Activated B cell treated with CpG ODN at 0.5 μM for 24 hours (primary cell): ENCODE measurements at regions not wholly inside any gene's neighbourhood (a gene's known extent, or its start where the extent isn't known, plus 50 kb on each side); places are given as distances from the start of the nearest gene placed in this dataset.

Experiments
- ATAC-seq: fragments of 200-7000 bp; cut with Tn5 transposase; one replicate; pipeline ENCODE4 v1.10.0; 2021; ENCODE audit warnings: low read depth, mild to moderate bottlenecking, moderate library complexity
- CTCF ChIA-PET: fragments of 350-600 bp; sonication (Branson Sonifier 250); formaldehyde crosslinking; loops from one replicate; lab custom pipeline; 2021; ENCODE audit warnings: antibody characterized with exemption; lab: Charles Lee
- POLR2A ChIA-PET: fragments of 350-600 bp; sonication (Branson Sonifier 250); formaldehyde crosslinking; loops from one replicate; lab custom pipeline; 2021; ENCODE audit warnings: antibody characterized with exemption; lab: Charles Lee
- DNase-seq: peaks from one replicate; pipeline ENCODE4 v3.0.0; 2022
- H3K27ac Mint-ChIP-seq: one replicate; pipeline ENCODE4 v1.8.0; 2020; ENCODE audit warnings: mixed read lengths
- H3K27me3 Mint-ChIP-seq: one replicate; pipeline ENCODE4 v1.8.0; 2021; ENCODE audit warnings: mixed read lengths
- H3K36me3 Mint-ChIP-seq: one replicate; pipeline ENCODE4 v1.8.0; 2021; ENCODE audit warnings: low read depth, mixed read lengths
- H3K4me1 Mint-ChIP-seq: one replicate; pipeline ENCODE4 v1.8.0; 2021; ENCODE audit warnings: mixed read lengths
- H3K4me3 Mint-ChIP-seq: one replicate; pipeline ENCODE4 v1.8.0; 2020; ENCODE audit warnings: mild to moderate bottlenecking, mixed read lengths
- H3K9me3 Mint-ChIP-seq: one replicate; pipeline ENCODE4 v1.8.0; 2020; ENCODE audit warnings: mixed read lengths
- intact Hi-C: fragments of 100-400 bp; cut with micrococcal nuclease; formaldehyde crosslinking; loops from one replicate; pipeline ENCODE4 v1.15.1; 2024
- TF ChIP-seq, protein P1 (sequence below): fragments of 200-600 bp; IDR thresholded peaks from one replicate; pipeline ENCODE4 v1.8.0; 2022; ENCODE audit warnings: antibody characterized with exemption, mild to moderate bottlenecking

DNA sequence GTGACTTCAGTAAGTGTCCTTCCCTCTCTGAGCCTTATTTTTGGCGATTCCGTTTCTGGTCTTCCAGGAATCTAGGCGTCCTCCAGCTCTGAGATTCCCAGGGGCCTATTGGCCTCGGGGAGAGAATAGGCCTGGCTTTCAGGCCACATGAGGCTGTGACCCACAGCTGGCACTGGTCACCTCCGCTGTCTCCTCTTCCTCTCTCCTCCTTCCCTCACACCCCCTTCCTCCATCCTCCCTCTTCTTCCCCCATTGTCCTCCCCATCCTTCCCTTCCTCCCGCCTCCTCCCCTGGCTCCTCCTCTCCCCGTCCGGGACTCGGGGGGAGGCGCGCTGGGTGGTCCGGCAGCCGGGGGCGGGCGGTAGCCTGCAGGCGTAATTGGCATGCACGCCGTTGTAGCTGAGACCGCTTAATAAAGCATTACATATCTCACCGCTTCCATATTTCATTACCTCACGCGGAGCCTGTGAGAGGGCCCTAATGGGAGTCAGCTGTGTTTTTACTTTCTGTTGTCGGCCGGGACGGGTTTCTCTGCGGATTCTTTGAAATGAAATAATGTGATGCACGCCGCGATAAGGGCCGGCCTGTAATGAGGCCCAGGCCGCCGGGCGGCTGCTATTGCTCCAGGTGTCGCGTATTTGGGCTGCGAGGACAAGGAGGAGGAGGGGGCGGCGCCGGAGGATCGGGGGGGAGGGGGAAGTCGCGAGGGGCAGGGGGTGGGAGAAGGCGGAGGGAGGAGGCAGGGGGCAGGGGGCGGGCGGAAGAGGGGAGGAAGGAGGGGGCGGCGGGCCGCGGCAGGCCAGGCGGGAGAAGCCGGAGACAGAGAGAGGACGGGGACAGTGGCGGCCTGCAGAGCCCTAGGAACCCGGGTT lies 95.3 kb downstream of the FOXD2 start:
- DNase-seq (no peak), ATAC-seq (no peak)
- TF ChIP-seq, protein P1, sequence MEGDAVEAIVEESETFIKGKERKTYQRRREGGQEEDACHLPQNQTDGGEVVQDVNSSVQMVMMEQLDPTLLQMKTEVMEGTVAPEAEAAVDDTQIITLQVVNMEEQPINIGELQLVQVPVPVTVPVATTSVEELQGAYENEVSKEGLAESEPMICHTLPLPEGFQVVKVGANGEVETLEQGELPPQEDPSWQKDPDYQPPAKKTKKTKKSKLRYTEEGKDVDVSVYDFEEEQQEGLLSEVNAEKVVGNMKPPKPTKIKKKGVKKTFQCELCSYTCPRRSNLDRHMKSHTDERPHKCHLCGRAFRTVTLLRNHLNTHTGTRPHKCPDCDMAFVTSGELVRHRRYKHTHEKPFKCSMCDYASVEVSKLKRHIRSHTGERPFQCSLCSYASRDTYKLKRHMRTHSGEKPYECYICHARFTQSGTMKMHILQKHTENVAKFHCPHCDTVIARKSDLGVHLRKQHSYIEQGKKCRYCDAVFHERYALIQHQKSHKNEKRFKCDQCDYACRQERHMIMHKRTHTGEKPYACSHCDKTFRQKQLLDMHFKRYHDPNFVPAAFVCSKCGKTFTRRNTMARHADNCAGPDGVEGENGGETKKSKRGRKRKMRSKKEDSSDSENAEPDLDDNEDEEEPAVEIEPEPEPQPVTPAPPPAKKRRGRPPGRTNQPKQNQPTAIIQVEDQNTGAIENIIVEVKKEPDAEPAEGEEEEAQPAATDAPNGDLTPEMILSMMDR, result no peak
- Mint-ChIP-seq H3K27ac (no peak overlapping the region), H3K4me3 (peak overlapping the region; percentile 67), H3K27me3 (peaks cover 46% of the 10 kb centered on the region), H3K4me1 (peaks cover 10% of the 10 kb centered on the region), H3K36me3 (no peaks in the 10 kb centered on the region), H3K9me3 (peaks cover 4% of the 10 kb centered on the region)
- intact Hi-C loops, result no loop called here
- ChIA-PET POLR2A (no interaction called here), CTCF (no interaction called here)

DNA sequence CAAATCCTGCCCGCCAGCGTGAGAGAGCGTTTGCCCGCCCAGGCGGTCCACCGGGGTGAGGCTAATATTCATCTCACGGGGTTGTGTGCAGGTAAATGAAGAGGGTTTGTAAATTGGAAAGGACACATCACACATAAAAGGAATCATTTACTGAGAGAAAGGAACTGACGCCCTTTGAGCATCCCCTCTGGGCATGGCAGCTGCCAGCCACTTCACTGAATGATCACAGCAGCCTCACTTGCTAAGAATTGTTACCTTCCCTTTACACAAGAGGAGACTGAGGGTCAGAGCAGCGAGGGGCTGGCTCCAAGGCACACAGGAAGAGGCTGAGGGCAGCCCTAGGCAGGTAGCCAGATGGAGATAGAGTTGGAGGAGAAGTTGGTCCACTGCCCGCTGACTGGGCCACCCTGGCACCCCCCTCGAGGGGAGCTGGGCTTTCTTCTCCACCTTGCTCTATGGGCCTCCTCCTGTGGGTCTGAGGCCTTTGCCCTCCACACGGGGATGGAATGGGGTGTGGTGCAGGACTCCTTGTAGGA lies 96.0 kb downstream of the FOXD2 start:
- CTCF ChIA-PET, result no interaction called here
- H3K4me3 Mint-ChIP-seq, result no peak overlapping the region
- DNase-seq (no peak), ATAC-seq (no peak)
- no peak overlapping the region for H3K27ac Mint-ChIP-seq
- TF ChIP-seq, protein P1, result no peak
- intact Hi-C loops, result no loop called here
- peaks cover 4% of the 10 kb centered on the region for H3K9me3 Mint-ChIP-seq
- H3K27me3 Mint-ChIP-seq, result peaks cover 51% of the 10 kb centered on the region
- H3K36me3 Mint-ChIP-seq, result no peaks in the 10 kb centered on the region
- peaks cover 10% of the 10 kb centered on the region for H3K4me1 Mint-ChIP-seq
- POLR2A ChIA-PET, result no interaction called here

DNA sequence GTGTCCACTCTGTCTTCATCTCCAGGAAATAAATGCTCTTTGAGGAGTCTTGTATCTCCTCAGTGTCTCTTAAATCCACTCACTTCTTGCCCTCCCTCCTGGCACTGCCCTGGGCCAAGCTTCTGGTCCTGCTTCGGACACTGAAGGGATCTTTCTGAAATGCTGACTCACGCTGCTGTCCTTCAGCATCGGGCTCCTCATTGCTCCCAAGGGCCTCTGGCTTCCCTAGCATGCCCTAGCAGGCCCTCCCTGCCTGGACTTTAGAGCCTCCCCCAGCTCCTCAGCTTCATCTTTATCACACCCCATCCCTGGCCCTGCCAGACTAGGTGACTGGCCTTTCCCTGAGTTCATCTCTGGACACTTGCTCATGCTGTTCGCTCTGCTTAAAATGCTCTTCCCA lies 96.6 kb downstream of the FOXD2 start:
- ATAC-seq, result no peak
- no peak for DNase-seq
- Mint-ChIP-seq H3K4me1 (peaks cover 10% of the 10 kb centered on the region), H3K36me3 (no peaks in the 10 kb centered on the region), H3K9me3 (peaks cover 4% of the 10 kb centered on the region), H3K4me3 (no peak overlapping the region), H3K27me3 (peaks cover 51% of the 10 kb centered on the region), H3K27ac (no peak overlapping the region)
- ChIA-PET CTCF (no interaction called here), POLR2A (no interaction called here)
- TF ChIP-seq, protein P1, result no peak
- intact Hi-C loops, result no loop called here

DNA sequence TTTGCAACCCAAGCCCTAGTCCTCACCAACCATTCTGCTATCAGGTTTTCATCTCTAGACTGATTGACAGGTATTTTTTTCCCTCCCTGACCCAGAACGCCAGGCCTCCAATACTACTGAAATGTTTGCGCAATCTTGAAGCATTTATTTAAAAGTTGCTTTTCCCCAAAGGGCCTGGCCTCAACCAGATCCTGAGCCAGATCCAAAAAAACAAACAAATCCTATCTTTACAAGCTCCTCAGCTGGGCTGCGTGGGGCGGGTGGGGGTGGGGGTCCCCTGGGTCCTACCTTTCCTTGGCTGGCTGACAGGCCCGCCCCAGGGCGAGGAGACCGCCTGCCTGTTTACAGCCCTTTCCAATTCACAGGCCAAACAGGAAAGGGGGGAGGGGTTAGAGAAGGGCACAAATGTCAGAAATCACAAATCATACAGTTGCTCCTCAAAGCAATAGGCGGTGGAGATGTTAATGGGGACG lies 98.8 kb downstream of the FOXD2 start:
- TF ChIP-seq, protein P1, result no peak
- peaks cover 2% of the 10 kb centered on the region for H3K9me3 Mint-ChIP-seq
- H3K27ac Mint-ChIP-seq, result no peak overlapping the region
- POLR2A ChIA-PET, result no interaction called here
- H3K27me3 Mint-ChIP-seq, result peaks cover 43% of the 10 kb centered on the region
- intact Hi-C loops, result no loop called here
- no peaks in the 10 kb centered on the region for H3K36me3 Mint-ChIP-seq
- no peak overlapping the region for H3K4me3 Mint-ChIP-seq
- peaks cover 10% of the 10 kb centered on the region for H3K4me1 Mint-ChIP-seq
- CTCF ChIA-PET, result no interaction called here
- no peak for ATAC-seq
- no peak for DNase-seq

DNA sequence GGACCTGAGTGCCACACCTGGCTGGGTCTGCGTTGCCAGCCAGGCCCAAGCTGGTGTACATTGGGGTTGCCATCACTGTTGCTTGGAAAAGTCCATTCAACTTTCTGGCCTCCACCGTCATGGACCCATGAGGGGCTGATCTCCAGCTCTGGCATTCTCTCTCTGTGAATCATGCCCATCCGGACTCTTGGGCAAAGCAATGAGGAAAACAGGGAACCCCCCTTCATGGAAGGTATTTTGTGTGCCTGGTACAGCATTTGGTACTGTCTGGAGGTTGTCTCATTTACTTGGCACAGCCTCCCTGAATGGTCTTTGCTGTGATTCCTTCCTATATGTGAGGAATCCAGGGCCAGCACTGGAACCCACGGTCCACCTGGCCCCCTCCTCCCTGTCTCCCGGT lies 99.4 kb downstream of the FOXD2 start:
- no peak for DNase-seq
- TF ChIP-seq, protein P1, result no peak
- peaks cover 10% of the 10 kb centered on the region for H3K4me1 Mint-ChIP-seq
- H3K36me3 Mint-ChIP-seq, result no peaks in the 10 kb centered on the region
- H3K4me3 Mint-ChIP-seq, result no peak overlapping the region
- intact Hi-C loops, result no loop called here
- H3K27me3 Mint-ChIP-seq, result peaks cover 46% of the 10 kb centered on the region
- CTCF ChIA-PET, result no interaction called here
- POLR2A ChIA-PET, result no interaction called here
- peaks cover 5% of the 10 kb centered on the region for H3K9me3 Mint-ChIP-seq
- ATAC-seq, result no peak
- no peak overlapping the region for H3K27ac Mint-ChIP-seq
